WERI-Rb-1 (cell line): ENCODE measurements at regions not wholly inside any gene's neighbourhood (a gene's known extent, or its start where the extent isn't known, plus 50 kb on each side); places are given as distances from the start of the nearest gene placed in this dataset.

Source experiments
- DNase-seq: peaks from one replicate; pipeline ENCODE4 v3.0.0-alpha.2; 2020
- H3K27ac ChIP-seq: fragments of 250-450 bp; sonication (Bioruptor Pico); 2 replicates; pipeline ENCODE4 v1.5.1; 2020; ENCODE audit warnings: mild to moderate bottlenecking, moderate library complexity
- H3K27me3 ChIP-seq: fragments of 250-450 bp; sonication (Bioruptor Pico); 2 replicates; pipeline ENCODE4 v1.5.1; 2021; ENCODE audit warnings: mild to moderate bottlenecking, low read depth, moderate library complexity; ENCODE audit not compliant: insufficient read depth, severe bottlenecking
- H3K36me3 ChIP-seq: fragments of 250-450 bp; sonication (Bioruptor Pico); 2 replicates; pipeline ENCODE4 v1.5.1; 2020; ENCODE audit warnings: mild to moderate bottlenecking, moderate library complexity
- H3K4me3 ChIP-seq: 2 replicates; pipeline ENCODE4 v1.5.1; 2011; ENCODE audit warnings: low read depth, mild to moderate bottlenecking, control low read depth, low read length
- H3K9me3 ChIP-seq: fragments of 250-450 bp; sonication (Bioruptor Pico); 2 replicates; pipeline ENCODE4 v1.5.1; 2021; ENCODE audit warnings: mild to moderate bottlenecking, moderate library complexity; ENCODE audit not compliant: severe bottlenecking
- TF ChIP-seq, protein P1 (sequence below): IDR thresholded peaks from 2 replicates; pipeline ENCODE4 v1.5.1; 2011; ENCODE audit warnings: low read depth, mild to moderate bottlenecking, control low read depth, inconsistent platforms, low read length

DNA sequence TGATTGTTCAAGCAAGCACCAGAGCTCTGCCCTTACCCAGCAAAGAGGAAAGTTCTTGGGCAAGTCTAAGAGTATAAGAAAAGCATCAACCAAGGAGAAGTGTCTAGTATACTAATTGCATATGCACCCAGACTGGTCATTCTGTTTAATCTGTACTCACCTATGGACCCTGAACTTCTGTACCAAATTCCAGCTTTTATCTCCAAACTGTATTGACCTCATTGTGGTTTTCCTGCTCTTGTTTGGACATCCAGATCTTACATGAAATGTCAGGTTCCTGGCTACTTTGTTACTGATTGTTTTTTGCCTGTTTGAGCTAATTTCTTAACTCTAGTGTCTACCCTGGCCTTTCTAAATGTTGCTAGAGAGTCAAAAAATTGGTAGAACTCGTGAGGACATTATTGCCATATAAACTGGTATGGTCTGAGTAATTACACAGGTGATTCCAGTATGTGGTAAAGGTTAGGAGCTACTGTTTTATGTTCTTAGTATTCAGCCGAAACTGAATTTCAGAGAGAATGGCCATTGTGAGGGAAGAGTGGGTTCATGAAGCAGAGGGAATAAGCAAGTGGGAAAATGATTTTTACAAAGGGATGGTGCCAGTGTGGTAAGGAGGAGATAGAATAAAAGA is 146.3 kb downstream of the HNMT start:
- TF ChIP-seq, protein P1, sequence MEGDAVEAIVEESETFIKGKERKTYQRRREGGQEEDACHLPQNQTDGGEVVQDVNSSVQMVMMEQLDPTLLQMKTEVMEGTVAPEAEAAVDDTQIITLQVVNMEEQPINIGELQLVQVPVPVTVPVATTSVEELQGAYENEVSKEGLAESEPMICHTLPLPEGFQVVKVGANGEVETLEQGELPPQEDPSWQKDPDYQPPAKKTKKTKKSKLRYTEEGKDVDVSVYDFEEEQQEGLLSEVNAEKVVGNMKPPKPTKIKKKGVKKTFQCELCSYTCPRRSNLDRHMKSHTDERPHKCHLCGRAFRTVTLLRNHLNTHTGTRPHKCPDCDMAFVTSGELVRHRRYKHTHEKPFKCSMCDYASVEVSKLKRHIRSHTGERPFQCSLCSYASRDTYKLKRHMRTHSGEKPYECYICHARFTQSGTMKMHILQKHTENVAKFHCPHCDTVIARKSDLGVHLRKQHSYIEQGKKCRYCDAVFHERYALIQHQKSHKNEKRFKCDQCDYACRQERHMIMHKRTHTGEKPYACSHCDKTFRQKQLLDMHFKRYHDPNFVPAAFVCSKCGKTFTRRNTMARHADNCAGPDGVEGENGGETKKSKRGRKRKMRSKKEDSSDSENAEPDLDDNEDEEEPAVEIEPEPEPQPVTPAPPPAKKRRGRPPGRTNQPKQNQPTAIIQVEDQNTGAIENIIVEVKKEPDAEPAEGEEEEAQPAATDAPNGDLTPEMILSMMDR, result no peak
- no peak overlapping the region for H3K4me3 ChIP-seq
- H3K9me3 ChIP-seq, result no peaks in the 10 kb centered on the region
- no peaks in the 10 kb centered on the region for H3K27me3 ChIP-seq
- H3K36me3 ChIP-seq, result no peaks in the 10 kb centered on the region
- no peak for DNase-seq
- H3K27ac ChIP-seq, result no peak overlapping the region

DNA sequence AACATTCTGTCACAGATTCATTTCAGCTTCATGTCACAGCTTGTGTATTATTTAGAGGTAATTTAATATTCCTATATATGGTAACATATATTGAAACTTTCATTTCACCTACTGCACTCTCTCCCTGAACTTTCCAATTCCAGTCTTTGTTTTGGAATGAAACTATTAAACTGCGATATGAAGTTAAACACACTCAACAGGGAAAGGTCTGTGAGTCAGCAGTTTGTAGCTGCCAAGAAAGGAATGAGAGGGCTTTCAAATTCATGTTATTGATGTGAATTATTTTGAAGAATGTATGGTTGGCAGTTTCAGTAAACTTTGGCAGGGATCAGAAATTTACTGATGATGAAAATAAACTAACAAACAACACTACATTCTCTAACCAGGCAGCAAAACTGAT is 148.3 kb downstream of the HNMT start:
- TF ChIP-seq, protein P1, result no peak
- H3K4me3 ChIP-seq, result no peak overlapping the region
- no peaks in the 10 kb centered on the region for H3K9me3 ChIP-seq
- DNase-seq, result no peak
- no peak overlapping the region for H3K27ac ChIP-seq
- no peaks in the 10 kb centered on the region for H3K27me3 ChIP-seq
- H3K36me3 ChIP-seq, result no peaks in the 10 kb centered on the region

DNA sequence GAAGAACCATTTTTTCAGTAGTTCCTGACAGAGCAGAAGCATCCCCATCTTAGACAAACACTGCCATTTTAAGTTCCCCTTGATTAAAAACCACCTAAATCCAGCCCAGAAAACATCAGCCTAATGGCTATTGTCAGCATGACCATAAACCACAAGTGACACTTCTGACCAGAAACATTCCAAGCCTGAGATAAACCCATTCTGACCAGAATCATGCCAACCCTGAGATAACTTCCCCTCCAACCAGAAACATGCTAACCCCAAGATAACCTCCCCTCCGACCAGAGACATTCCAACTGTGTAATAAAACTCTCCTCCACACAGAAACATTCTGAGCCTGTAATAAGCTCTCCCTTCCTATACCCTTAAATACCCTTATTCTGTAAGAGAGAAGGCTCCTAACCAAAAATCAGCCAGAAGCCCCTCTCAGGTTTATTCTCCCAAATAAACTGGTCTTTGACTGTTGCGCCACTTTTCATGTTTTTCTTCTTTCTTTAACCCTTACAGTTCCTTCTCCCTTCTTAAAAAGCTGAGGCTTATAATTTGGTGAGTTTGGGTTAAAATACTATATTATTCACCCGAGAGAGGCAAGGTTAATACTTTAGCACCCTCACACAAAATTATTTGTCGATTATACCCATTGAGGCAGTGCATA is 149.7 kb downstream of the HNMT start:
- no peaks in the 10 kb centered on the region for H3K36me3 ChIP-seq
- no peak overlapping the region for H3K27ac ChIP-seq
- DNase-seq, result no peak
- TF ChIP-seq, protein P1, result no peak
- no peaks in the 10 kb centered on the region for H3K9me3 ChIP-seq
- H3K27me3 ChIP-seq, result no peaks in the 10 kb centered on the region
- no peak overlapping the region for H3K4me3 ChIP-seq

DNA sequence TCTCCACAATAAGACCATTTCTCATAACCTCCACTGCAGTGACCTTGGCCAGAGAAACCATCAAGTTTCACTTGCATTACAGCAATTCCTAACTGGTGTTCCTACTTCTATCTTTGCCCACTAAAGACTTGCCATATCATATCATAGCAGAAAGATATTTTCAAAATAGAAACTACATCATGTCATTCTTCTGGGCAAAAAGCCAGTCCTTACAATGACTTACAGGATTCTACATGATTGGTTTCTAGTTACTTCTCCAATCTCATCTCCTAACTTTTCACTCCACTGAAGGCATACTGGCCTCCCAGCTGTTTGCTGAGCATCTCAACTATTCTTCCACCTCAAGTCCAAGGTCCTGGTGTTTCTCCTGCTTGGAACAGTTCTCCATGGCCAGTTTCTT is 151.4 kb downstream of the HNMT start:
- no peaks in the 10 kb centered on the region for H3K27me3 ChIP-seq
- H3K36me3 ChIP-seq, result no peaks in the 10 kb centered on the region
- no peak overlapping the region for H3K27ac ChIP-seq
- H3K9me3 ChIP-seq, result no peaks in the 10 kb centered on the region
- no peak overlapping the region for H3K4me3 ChIP-seq
- TF ChIP-seq, protein P1, result no peak
- no peak for DNase-seq

DNA sequence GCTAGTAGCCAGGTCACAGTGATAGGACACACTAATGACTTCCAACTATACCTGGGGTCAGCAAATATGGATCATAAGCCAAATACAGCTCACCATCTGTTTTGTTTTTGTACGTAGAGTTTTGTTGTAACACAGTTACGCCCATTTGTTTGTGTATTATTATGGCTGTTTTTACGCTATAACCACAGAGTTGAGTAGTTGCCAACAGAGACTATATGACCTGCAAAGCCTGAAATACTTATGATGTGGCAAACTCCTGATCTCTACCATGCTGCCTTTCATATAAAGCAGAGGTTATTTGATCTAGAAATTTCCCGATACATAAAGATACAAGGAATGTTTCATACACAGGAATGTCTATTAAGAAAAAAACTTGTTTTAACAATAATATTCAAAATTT is 152.2 kb downstream of the HNMT start:
- Histone ChIP-seq H3K27me3 (no peaks in the 10 kb centered on the region), H3K9me3 (no peaks in the 10 kb centered on the region), H3K4me3 (no peak overlapping the region), H3K27ac (no peak overlapping the region), H3K36me3 (no peaks in the 10 kb centered on the region)
- TF ChIP-seq, protein P1, result no peak
- no peak for DNase-seq
